ENCODE measurements at regions not wholly inside any gene's neighbourhood (a gene's known extent, or its start where the extent isn't known, plus 50 kb on each side); places are given as distances from the start of the nearest gene placed in this dataset.

- TF ChIP-seq YY1 (IDR thresholded peaks at IDR 0.05; ENCODE audit: insufficient read depth, insufficient read length) (no peak), SUZ12 (IDR thresholded peaks at IDR 0.05; ENCODE audit: extremely low read depth, insufficient read depth, insufficient read length) (no peak)
These were observed 63.2 kb upstream of the TOMM7 start for GRCh38 chr7:22885797-22886261.
